ENCODE measurements at regions not wholly inside any gene's neighbourhood (a gene's known extent, or its start where the extent isn't known, plus 50 kb on each side); places are given as distances from the start of the nearest gene placed in this dataset.

DNA sequence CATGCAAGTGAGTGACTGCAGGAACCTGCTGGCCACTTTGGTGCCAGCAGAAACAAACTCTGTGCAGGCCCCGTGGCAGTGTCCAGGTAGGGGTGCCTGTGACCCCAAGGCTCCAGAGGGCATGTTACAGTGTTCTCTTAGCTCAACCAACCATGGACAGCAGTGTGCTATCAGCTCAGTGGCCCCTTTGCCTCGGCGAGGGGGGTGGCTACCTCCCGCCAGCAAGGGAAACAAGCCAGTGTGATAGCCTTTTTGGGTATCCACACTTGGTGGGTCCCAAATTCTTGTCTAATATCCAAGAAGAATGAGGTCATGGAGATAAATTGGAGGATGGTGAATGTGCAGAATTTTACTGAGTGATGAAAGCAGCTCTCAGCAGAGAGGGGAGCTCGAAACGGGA is 298.6 kb upstream of the SLC30A5 start:
- TF ChIP-seq, protein P1, sequence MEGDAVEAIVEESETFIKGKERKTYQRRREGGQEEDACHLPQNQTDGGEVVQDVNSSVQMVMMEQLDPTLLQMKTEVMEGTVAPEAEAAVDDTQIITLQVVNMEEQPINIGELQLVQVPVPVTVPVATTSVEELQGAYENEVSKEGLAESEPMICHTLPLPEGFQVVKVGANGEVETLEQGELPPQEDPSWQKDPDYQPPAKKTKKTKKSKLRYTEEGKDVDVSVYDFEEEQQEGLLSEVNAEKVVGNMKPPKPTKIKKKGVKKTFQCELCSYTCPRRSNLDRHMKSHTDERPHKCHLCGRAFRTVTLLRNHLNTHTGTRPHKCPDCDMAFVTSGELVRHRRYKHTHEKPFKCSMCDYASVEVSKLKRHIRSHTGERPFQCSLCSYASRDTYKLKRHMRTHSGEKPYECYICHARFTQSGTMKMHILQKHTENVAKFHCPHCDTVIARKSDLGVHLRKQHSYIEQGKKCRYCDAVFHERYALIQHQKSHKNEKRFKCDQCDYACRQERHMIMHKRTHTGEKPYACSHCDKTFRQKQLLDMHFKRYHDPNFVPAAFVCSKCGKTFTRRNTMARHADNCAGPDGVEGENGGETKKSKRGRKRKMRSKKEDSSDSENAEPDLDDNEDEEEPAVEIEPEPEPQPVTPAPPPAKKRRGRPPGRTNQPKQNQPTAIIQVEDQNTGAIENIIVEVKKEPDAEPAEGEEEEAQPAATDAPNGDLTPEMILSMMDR (IDR thresholded peaks at IDR 0.05) = no peak
- TF ChIP-seq POLR2AphosphoS5 (IDR thresholded peaks at IDR 0.05) = no peak

Measured in upper lobe of left lung (tissue), 4 donors.